NB4 (cell line): ENCODE measurements at regions not wholly inside any gene's neighbourhood (a gene's known extent, or its start where the extent isn't known, plus 50 kb on each side); places are given as distances from the start of the nearest gene placed in this dataset.

Experiments used
- DNase-seq: peaks from one replicate; pipeline ENCODE4 v3.0.0; 2010; ENCODE audit warnings: low read depth
- H3K4me3 ChIP-seq: one replicate; pipeline ENCODE4 v1.5.1; 2011; ENCODE audit warnings: mild to moderate bottlenecking, low read depth, low read length, moderate library complexity
- CTCF ChIP-seq: IDR thresholded peaks from one replicate; pipeline ENCODE4 v1.5.1; 2012; ENCODE audit warnings: low read depth, low read length
- MAX ChIP-seq: IDR thresholded peaks from 2 replicates; pipeline ENCODE4 v1.6.1; 2011; ENCODE audit warnings: low read depth, low read length
- MYC ChIP-seq: IDR thresholded peaks from 2 replicates; pipeline ENCODE4 v1.6.1; 2011; ENCODE audit warnings: low read depth, low read length
- POLR2A ChIP-seq: IDR thresholded peaks from 2 replicates; pipeline ENCODE4 v1.6.1; 2011; ENCODE audit warnings: mild to moderate bottlenecking; ENCODE audit not compliant: insufficient read length; ENCODE audit errors: extremely low read depth

GRCh38 chr3:81274671-81275070 is 486.8 kb downstream of the GBE1 start:
- TF ChIP-seq MAX: no peak
- TF ChIP-seq CTCF: no peak
- TF ChIP-seq POLR2A: no peak
- TF ChIP-seq MYC: no peak
- no peak overlapping the region for H3K4me3 ChIP-seq
- DNase-seq: no peak

- H3K4me3 ChIP-seq: no peak overlapping the region
- DNase-seq: no peak
- TF ChIP-seq MAX: no peak
- TF ChIP-seq CTCF: no peak
- TF ChIP-seq POLR2A: no peak
- no peak for TF ChIP-seq MYC
Measured at GRCh38 chr3:81270603-81271379, 490.7 kb downstream of the GBE1 start.

GRCh38 chr3:81268526-81268925 is 492.9 kb downstream of the GBE1 start:
- no peak for DNase-seq
- TF ChIP-seq POLR2A: no peak
- no peak for TF ChIP-seq MYC
- TF ChIP-seq CTCF: no peak
- no peak for TF ChIP-seq MAX
- H3K4me3 ChIP-seq: no peak overlapping the region

- TF ChIP-seq CTCF: no peak
- TF ChIP-seq MAX: no peak
- TF ChIP-seq POLR2A: no peak
- no peak for TF ChIP-seq MYC
- H3K4me3 ChIP-seq: no peak overlapping the region
- no peak for DNase-seq
Measured at GRCh38 chr3:81261996-81262395, 499.4 kb downstream of the GBE1 start.

GRCh38 chr3:81255463-81255862 is 506.0 kb downstream of the GBE1 start:
- DNase-seq: no peak
- TF ChIP-seq MYC (no peak), MAX (no peak)
- H3K4me3 ChIP-seq: no peak overlapping the region

- no peak overlapping the region for H3K4me3 ChIP-seq
- DNase-seq: no peak
- TF ChIP-seq MYC (no peak), POLR2A (no peak), MAX (no peak), CTCF (no peak)
Measured at GRCh38 chr3:81251096-81251495, 510.3 kb downstream of the GBE1 start.
